ENCODE measurements at regions not wholly inside any gene's neighbourhood (a gene's known extent, or its start where the extent isn't known, plus 50 kb on each side); places are given as distances from the start of the nearest gene placed in this dataset.

GRCh38 chr2:142220901-142221300, 90.1 kb upstream of the LRP1B start:
- TF ChIP-seq POLR2A (IDR thresholded peaks at IDR 0.05; ENCODE audit: low read length) = no peak
- TF ChIP-seq GATA1 (IDR thresholded peaks at IDR 0.05; ENCODE audit: low read depth, low read length) = no peak
